MM.1S (cell line): ENCODE measurements at regions not wholly inside any gene's neighbourhood (a gene's known extent, or its start where the extent isn't known, plus 50 kb on each side); places are given as distances from the start of the nearest gene placed in this dataset.

Experiments
- CTCF ChIP-seq: fragments of 300-600 bp; sonication (generic); IDR thresholded peaks from 2 replicates; pipeline ENCODE4 v1.5.1; 2016; ENCODE audit warnings: antibody characterized with exemption, low read length, mixed read lengths
- EZH2 ChIP-seq: fragments of 300-600 bp; sonication (generic); optimal IDR thresholded peaks from 2 replicates; pipeline ENCODE3; 2017; ENCODE audit warnings: low read depth, mild to moderate bottlenecking, antibody characterized with exemption, low read length, mixed read lengths

GRCh38 chr15:31435261-31435911 lies 108.8 kb downstream of the KLF13 start:
- peak; percentile 71 for TF ChIP-seq CTCF
- TF ChIP-seq EZH2 = no peak
